Inferior parietal cortex (tissue), 1 donor: ENCODE measurements at regions not wholly inside any gene's neighbourhood (a gene's known extent, or its start where the extent isn't known, plus 50 kb on each side); places are given as distances from the start of the nearest gene placed in this dataset.

Experiments
- DNase-seq: peaks from one replicate; pipeline ENCODE4 v3.0.0-alpha.2; 2016; ENCODE audit errors: extremely low spot score

GRCh38 chr10:130769146-130770017 is 542.1 kb downstream of the TCERG1L start:
- DNase-seq = no peak

GRCh38 chr10:130770018-130770630 is 541.4 kb downstream of the TCERG1L start:
- no peak for DNase-seq

DNA sequence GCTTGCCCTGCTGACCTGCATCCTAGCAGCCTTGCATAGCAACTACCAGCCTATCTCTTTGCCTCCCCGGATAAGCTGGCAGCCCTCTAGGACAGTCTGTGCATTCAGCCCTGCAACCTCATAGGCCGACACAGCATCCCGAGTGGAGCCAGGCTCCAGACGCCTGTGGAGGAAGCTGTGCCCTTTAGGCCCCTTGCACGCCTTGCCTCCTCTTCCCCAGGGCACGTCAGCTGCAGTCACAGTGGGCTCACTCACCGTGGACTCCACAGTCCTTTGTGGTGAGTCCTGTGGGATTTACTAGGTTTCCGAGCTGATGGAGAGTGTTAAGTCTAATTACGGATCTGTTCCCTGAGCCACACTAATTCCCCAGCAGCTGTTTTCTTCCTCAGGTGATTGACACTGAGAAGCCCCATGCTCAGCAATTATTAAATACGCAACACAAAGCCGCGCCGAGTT is 540.0 kb downstream of the TCERG1L start:
- DNase-seq = no peak

GRCh38 chr10:130772056-130772455 is 539.5 kb downstream of the TCERG1L start:
- DNase-seq = no peak

DNA sequence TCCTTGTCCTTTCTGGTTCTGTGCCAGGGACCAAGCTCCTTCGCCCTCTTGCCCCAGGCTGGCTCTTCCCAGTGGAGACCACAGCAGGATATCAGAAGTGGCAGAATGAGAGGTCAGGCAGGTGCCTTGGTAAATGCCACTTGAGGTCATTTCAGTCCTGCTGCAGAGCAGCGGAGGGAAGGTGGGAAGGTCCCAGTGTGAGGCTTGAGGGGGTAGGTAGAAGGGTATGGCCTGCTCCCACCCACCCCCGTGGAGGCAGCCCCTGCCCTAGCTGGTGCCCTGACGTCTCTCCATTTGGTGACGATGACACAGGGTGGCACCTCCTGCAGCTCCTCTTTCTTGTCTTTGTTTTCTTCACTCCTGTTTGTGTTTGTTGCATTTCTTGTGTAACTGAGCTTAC is 538.8 kb downstream of the TCERG1L start:
- no peak for DNase-seq

- DNase-seq = no peak
Measured at GRCh38 chr10:130773941-130774340, 537.6 kb downstream of the TCERG1L start.

GRCh38 chr10:130774871-130775270 is 536.6 kb downstream of the TCERG1L start:
- no peak for DNase-seq

DNA sequence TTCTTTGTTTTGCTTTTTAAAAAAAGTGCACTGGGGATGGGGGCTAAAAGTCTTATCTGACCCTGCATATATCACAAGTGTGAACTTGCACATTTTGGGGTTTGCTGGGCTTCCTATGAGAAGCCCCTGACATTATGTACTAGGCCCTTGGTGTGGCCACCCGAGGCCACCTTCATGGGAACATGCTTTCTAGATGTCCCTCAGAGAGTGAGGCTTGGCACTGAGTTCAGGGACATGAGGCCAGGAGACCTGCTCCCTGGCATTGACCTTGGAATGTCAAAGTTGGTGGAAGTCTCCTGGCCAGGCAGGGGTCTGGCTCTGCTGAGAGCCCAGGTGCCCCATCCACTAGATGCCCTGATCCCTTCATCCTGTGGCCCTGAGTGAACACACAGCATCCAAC is 536.2 kb downstream of the TCERG1L start:
- DNase-seq = no peak

DNA sequence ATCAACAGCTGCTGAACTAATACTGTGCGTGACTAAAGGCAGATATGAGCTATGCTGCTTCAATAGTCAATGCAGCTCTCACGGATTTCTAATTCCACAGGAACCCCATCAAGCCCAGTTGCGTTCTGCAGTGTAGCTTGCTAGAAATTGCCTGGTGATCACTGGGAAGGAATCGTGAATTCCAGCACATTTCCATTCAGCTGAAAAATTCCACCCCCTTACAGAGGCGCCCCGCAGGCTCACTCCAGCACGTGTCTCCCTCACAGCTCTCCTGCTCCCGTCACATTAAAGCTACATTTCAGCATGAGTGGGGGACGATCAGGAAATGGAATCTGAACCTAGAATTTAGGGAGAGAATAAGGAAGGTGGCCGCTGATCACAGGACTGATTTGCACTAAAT is 534.8 kb downstream of the TCERG1L start:
- DNase-seq = no peak

GRCh38 chr10:130777507-130778165 is 533.9 kb downstream of the TCERG1L start:
- no peak for DNase-seq

GRCh38 chr10:130778166-130778545 is 533.4 kb downstream of the TCERG1L start:
- DNase-seq = no peak

DNA sequence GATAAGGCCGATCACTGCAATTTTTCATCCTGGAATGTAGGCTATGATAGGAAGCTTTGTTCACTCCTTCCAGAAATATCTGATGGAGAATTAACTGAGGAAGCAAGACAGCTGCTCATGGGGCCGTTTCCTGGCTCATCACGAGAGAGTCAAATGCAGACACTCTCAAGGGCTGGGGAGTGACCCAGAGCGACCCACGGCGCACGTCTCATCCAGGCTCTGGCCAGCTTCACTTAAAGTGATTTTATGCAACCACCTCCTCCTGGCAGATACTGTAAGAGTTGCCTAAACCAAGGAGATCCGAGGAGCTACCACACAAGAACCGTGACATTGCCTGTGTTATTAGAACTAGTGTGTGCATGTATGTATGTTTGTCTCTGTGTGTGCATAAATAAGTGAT is 530.8 kb downstream of the TCERG1L start:
- DNase-seq = no peak

DNA sequence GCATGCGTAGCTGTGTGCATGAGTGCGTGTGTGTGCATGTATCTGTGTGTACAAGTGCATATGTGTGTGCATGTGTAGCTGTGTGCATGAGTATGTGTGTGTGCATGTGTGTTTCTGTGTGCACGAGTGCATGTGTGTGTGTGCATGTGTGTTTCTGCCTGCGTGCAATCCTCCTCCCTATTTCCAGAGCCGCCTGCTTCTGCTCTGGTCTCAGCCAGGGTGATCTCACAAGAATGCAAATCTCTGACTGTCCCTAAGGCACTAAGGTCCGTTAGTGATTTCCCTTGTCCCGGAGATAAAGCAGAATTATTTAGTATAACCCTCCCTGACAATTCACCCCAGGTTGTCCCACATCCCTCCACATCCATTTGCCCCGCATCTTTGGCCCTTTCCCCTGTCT is 530.3 kb downstream of the TCERG1L start:
- DNase-seq = no peak

GRCh38 chr10:130781623-130782022 is 529.9 kb downstream of the TCERG1L start:
- no peak for DNase-seq

- DNase-seq = no peak
Measured at GRCh38 chr10:130782467-130782866, 529.1 kb downstream of the TCERG1L start.

- no peak for DNase-seq
Measured at GRCh38 chr10:130784326-130784725, 527.2 kb downstream of the TCERG1L start.

DNA sequence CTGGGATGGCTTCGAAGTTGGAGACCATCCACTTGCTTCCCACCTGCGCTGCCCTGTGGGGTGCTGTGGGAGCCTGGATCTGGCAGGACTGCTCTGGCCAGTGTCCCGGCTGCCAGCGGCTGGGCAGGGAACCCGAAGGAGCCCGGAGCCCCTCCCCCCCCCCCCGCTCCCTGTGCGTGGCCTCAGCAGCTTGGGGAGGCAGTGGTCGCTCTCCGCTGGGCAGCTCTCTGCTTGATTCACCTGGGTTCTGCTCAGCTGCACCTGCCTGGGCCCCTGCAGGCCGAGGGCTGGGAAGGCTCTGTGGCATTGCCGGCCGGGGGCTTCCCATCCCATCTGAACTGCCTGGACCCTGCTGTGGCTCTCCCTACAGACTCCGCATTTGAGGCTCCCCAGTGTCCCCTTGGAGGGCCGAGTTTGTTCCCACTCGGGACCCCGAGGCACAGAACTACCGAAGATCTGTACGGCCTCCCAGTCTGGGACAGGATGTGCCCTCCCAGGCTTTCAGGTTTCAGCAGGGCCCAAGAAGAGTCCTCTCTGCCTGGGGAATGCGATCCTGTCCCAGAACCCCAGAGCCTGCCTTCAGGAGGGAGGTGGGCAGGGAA is 525.1 kb downstream of the TCERG1L start:
- DNase-seq = no peak

GRCh38 chr10:130787243-130787642 is 524.3 kb downstream of the TCERG1L start:
- DNase-seq = no peak

DNA sequence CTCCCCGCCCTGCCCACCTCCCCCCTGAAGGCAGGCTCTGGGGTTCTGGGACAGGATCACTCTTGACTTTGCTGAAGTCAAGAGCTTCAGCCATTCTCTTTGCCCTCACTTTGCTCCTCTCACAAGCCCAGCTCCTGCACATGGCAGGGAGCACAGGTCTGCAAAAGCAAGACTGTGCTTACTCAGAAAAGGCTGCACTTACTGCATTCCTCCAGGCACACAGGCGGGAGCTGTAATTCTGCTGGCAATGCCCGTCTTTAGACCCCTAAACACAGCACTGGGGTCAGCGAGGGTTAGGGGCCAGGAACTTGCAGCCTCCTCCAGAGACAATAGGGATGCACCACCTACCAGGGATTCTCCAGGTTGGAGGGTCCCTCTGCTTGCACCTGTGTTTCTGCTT is 523.7 kb downstream of the TCERG1L start:
- DNase-seq = no peak

DNA sequence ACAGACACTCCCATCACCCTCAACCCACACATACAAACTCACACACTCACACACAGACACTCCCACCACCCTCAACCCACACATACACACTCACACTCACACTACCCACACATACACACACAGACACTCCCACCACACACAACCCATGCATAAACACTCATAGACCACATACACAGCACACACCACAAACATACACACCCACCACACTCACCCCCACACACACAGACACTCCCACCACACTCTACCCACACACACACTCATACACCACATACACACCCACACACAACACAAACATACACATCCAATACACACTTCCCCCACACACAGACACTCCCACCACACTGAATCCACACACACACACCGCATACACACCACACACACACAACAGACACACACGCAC is 521.2 kb downstream of the TCERG1L start:
- DNase-seq = no peak

- DNase-seq = no peak
Measured at GRCh38 chr10:130792096-130792845, 519.2 kb downstream of the TCERG1L start.

DNA sequence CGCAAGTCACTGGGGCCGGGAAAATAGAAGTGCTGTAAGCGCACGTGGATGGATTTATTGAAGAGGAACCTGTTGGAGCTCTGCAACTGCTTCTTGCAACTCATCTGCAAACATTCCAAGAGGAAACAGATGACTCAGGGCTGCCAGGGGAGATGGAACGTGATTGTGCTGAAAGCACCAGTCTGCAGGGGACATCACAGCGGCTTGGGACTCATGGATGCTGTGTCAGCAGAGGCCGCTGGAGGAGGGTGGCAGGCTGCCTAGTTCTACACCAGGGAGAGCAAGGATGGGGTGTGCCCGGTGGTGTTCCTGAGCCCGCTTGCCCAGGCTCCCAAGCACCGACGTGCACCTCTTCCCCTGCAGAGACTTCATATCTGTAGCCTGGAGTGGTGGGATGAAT is 515.7 kb downstream of the TCERG1L start:
- no peak for DNase-seq
